MCF 10A (cell line): ENCODE measurements at regions not wholly inside any gene's neighbourhood (a gene's known extent, or its start where the extent isn't known, plus 50 kb on each side); places are given as distances from the start of the nearest gene placed in this dataset.
A peak's percentile ranks its signal among the peaks of the same experiment; 100 is the strongest.

Experiments used
- BruUV-seq: library from RNA; stranded (reverse); fragments of 400-500 nt; replicated peaks from 2 replicates; lab custom pipeline; 2021; lab: Mats Ljungman, UMichigan
- CTCF ChIA-PET: fragments of 300-600 bp; sonication (Branson Sonifier 250); formaldehyde crosslinking; extraction: SDS; loops from one replicate; lab custom pipeline; 2021; ENCODE audit warnings: antibody characterized with exemption, inconsistent platforms; lab: Yijun Ruan, JAX
- POLR2A ChIA-PET: fragments of 300-600, 350-650 bp; sonication (Branson Sonifier 250); formaldehyde crosslinking; extraction: SDS; loops from one replicate; lab custom pipeline; 2020; ENCODE audit warnings: antibody characterized with exemption, inconsistent platforms; lab: Yijun Ruan, JAX
- DNase-seq: peaks from one replicate; pipeline ENCODE4 v3.0.0-alpha.2; 2018; ENCODE audit not compliant: unreplicated experiment
- H3K27ac Mint-ChIP-seq: one replicate; pipeline ENCODE4 v1.8.0; 2022; ENCODE audit warnings: mild to moderate bottlenecking, low read depth, mixed read lengths; ENCODE audit not compliant: unreplicated experiment
- H3K27me3 Mint-ChIP-seq: one replicate; pipeline ENCODE4 v1.8.0; 2022; ENCODE audit warnings: mixed read lengths; ENCODE audit not compliant: insufficient read depth, unreplicated experiment
- H3K36me3 Mint-ChIP-seq: one replicate; pipeline ENCODE4 v1.8.0; 2022; ENCODE audit warnings: mild to moderate bottlenecking, moderate library complexity, mixed read lengths; ENCODE audit not compliant: insufficient read depth, unreplicated experiment
- H3K4me1 Mint-ChIP-seq: one replicate; pipeline ENCODE4 v1.8.0; 2022; ENCODE audit warnings: mixed read lengths; ENCODE audit not compliant: insufficient read depth, unreplicated experiment
- H3K4me3 Mint-ChIP-seq: one replicate; pipeline ENCODE4 v1.8.0; 2022; ENCODE audit warnings: mild to moderate bottlenecking, moderate library complexity, mixed read lengths; ENCODE audit not compliant: unreplicated experiment
- H3K9me3 Mint-ChIP-seq: one replicate; pipeline ENCODE4 v1.8.0; 2022; ENCODE audit warnings: mixed read lengths; ENCODE audit not compliant: unreplicated experiment
- CTCF ChIP-seq: fragments of 200-600 bp; IDR thresholded peaks from one replicate; pipeline ENCODE4 v1.8.0; 2022; ENCODE audit warnings: antibody characterized with exemption, mild to moderate bottlenecking; ENCODE audit not compliant: unreplicated experiment
- intact Hi-C: fragments of 100-400 bp; cut with micrococcal nuclease; formaldehyde crosslinking; loops from 2 replicates; pipeline ENCODE4 v1.14.1; 2022

- POLR2A ChIA-PET = no interaction called here
- DNase-seq = no peak
- no peak overlapping the region for H3K4me3 Mint-ChIP-seq
- no peak overlapping the region for H3K27ac Mint-ChIP-seq
- H3K27me3 Mint-ChIP-seq = no peaks in the 10 kb centered on the region
- no peaks in the 10 kb centered on the region for H3K9me3 Mint-ChIP-seq
- no peaks in the 10 kb centered on the region for H3K36me3 Mint-ChIP-seq
- no peak for TF ChIP-seq CTCF
- BruUV-seq = no TSS peak
- intact Hi-C loops = no loop called here
- H3K4me1 Mint-ChIP-seq = peaks cover 12% of the 10 kb centered on the region
- CTCF ChIA-PET = no interaction called here
Measured at GRCh38 chr12:76641073-76641472, 81.5 kb upstream of the OSBPL8 start.

GRCh38 chr12:76641961-76642360 lies 82.4 kb upstream of the OSBPL8 start:
- no TSS peak for BruUV-seq
- Mint-ChIP-seq H3K36me3 (no peaks in the 10 kb centered on the region), H3K27me3 (no peaks in the 10 kb centered on the region), H3K4me3 (no peak overlapping the region), H3K27ac (peak overlapping the region; percentile 44), H3K9me3 (no peaks in the 10 kb centered on the region), H3K4me1 (peaks cover 5% of the 10 kb centered on the region)
- ChIA-PET CTCF (interaction anchor here (0.6 kb wide), 1 partner anchor 684 kb away, joined by 3 read pairs; no protein-coding TSS in a partner anchor), POLR2A (interaction anchor here (0.6 kb wide), 1 partner anchor 34 kb away, joined by 3 read pairs; no protein-coding TSS in a partner anchor)
- DNase-seq = no peak
- intact Hi-C loops = no loop called here
- no peak for TF ChIP-seq CTCF

GRCh38 chr12:76643438-76643837 lies 83.9 kb upstream of the OSBPL8 start:
- no peak for TF ChIP-seq CTCF
- Mint-ChIP-seq H3K4me3 (no peak overlapping the region), H3K36me3 (no peaks in the 10 kb centered on the region), H3K27me3 (no peaks in the 10 kb centered on the region), H3K9me3 (no peaks in the 10 kb centered on the region), H3K27ac (no peak overlapping the region), H3K4me1 (no peaks in the 10 kb centered on the region)
- no TSS peak for BruUV-seq
- intact Hi-C loops = no loop called here
- no peak for DNase-seq
- POLR2A ChIA-PET = interaction anchor here (0.9 kb wide), 1 partner anchor 121 kb away, joined by 3 read pairs; no protein-coding TSS in a partner anchor
- CTCF ChIA-PET = interaction anchor here (1.5 kb wide), 1 partner anchor 15 kb away, joined by 3 read pairs; no protein-coding TSS in a partner anchor

DNA sequence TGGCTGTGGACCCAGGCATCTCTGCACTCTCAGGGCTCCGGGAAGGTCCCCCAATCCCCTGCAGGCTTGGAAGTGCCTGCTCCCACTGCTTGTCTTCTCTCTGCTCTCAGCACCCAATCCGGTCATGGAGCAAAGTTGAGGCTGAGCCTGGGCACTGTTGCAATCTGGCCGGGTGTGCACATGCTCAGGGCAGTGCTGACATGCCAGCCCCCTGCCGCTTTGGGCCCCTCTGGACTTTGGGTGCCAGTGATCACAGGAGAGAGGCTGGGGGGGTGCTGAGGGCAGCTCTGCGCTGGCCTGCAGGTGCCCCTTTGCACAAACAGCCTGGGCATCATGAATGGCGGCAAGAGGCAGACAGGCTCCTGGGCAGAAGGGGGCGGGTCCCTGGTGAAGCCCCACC lies 85.4 kb upstream of the OSBPL8 start:
- Mint-ChIP-seq H3K4me1 (no peaks in the 10 kb centered on the region), H3K9me3 (no peaks in the 10 kb centered on the region), H3K27me3 (no peaks in the 10 kb centered on the region), H3K36me3 (no peaks in the 10 kb centered on the region), H3K4me3 (no peak overlapping the region), H3K27ac (no peak overlapping the region)
- ChIA-PET POLR2A (no interaction called here), CTCF (interaction anchor here (0.7 to 1.1 kb wide), 2 partner anchors 211 to 655 kb away, joined by 3 to 5 read pairs; no protein-coding TSS in a partner anchor)
- intact Hi-C loops = no loop called here
- TF ChIP-seq CTCF = no peak
- BruUV-seq = no TSS peak
- DNase-seq = no peak
